Erythroblast (primary cell): ENCODE measurements at regions not wholly inside any gene's neighbourhood (a gene's known extent, or its start where the extent isn't known, plus 50 kb on each side); places are given as distances from the start of the nearest gene placed in this dataset.

ENCODE experiments used
- GATA1 ChIP-seq: IDR thresholded peaks from 2 replicates; pipeline ENCODE4 v1.6.1; 2011; ENCODE audit warnings: low read depth, mild to moderate bottlenecking, control low read depth, low read length, moderate library complexity
- POLR2A ChIP-seq: IDR thresholded peaks from 2 replicates; pipeline ENCODE4 v1.6.1; 2011; ENCODE audit warnings: mild to moderate bottlenecking, low read length

- TF ChIP-seq POLR2A, result no peak
- no peak for TF ChIP-seq GATA1
Observed at GRCh38 chr13:111506125-111506524, 185.7 kb downstream of the TEX29 start.
